ENCODE measurements at regions not wholly inside any gene's neighbourhood (a gene's known extent, or its start where the extent isn't known, plus 50 kb on each side); places are given as distances from the start of the nearest gene placed in this dataset.

GRCh38 chr3:115488409-115488808 lies 134.9 kb upstream of the GAP43 start:
- no peaks in the 10 kb centered on the region for H3K27me3 ChIP-seq (ENCODE audit: control insufficient read depth, insufficient read depth, low read length)
- TF ChIP-seq EZH2 (IDR thresholded peaks at IDR 0.05; ENCODE audit: low read length, missing control alignments): no peak
- TF ChIP-seq, protein P1, sequence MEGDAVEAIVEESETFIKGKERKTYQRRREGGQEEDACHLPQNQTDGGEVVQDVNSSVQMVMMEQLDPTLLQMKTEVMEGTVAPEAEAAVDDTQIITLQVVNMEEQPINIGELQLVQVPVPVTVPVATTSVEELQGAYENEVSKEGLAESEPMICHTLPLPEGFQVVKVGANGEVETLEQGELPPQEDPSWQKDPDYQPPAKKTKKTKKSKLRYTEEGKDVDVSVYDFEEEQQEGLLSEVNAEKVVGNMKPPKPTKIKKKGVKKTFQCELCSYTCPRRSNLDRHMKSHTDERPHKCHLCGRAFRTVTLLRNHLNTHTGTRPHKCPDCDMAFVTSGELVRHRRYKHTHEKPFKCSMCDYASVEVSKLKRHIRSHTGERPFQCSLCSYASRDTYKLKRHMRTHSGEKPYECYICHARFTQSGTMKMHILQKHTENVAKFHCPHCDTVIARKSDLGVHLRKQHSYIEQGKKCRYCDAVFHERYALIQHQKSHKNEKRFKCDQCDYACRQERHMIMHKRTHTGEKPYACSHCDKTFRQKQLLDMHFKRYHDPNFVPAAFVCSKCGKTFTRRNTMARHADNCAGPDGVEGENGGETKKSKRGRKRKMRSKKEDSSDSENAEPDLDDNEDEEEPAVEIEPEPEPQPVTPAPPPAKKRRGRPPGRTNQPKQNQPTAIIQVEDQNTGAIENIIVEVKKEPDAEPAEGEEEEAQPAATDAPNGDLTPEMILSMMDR (conservative IDR thresholded peaks at IDR 0.05 in 1 of 2, IDR thresholded peaks at IDR 0.05 in 1 of 2; ENCODE audit: low read depth in 1 of 2, low read length in 2 of 2): no peak
- no peaks in the 10 kb centered on the region for H3K36me3 ChIP-seq (ENCODE audit: control insufficient read depth, insufficient read depth, low read length)
- no peak overlapping the region for H3K9ac ChIP-seq (ENCODE audit: insufficient read depth, low read length)
- H3K27ac ChIP-seq (ENCODE audit: insufficient read depth, low read length): no peak overlapping the region
- H2AFZ ChIP-seq (ENCODE audit: low read length): no peak overlapping the region
- no peaks in the 10 kb centered on the region for H3K9me3 ChIP-seq (ENCODE audit: control insufficient read depth, insufficient read depth, low read depth, low read length)
- H3K4me2 ChIP-seq (ENCODE audit: extremely low read depth, insufficient read depth, low read length): no peak overlapping the region
- H3K4me3 ChIP-seq (replicated peaks in 1 of 4; ENCODE audit: control extremely low read depth in 1 of 4, insufficient read depth in 1 of 4, low read depth in 3 of 4, low read length in 4 of 4): no peak overlapping the region
- H3K4me1 ChIP-seq (ENCODE audit: control insufficient read depth, extremely low read depth, insufficient read depth, low read length): no peaks in the 10 kb centered on the region
- no peak for DNase-seq (ENCODE audit: low read depth in 2 of 2)
- no peaks in the 10 kb centered on the region for H3K79me2 ChIP-seq (ENCODE audit: control insufficient read depth, insufficient read depth, low read length)
- H4K20me1 ChIP-seq (ENCODE audit: control insufficient read depth, extremely low read depth, insufficient read depth, low read length): no peaks in the 10 kb centered on the region

- no peak overlapping the region for H3K27ac ChIP-seq (ENCODE audit: insufficient read depth, low read length)
- DNase-seq (ENCODE audit: low read depth in 2 of 2): no peak
- no peak overlapping the region for H2AFZ ChIP-seq (ENCODE audit: low read length)
- no peaks in the 10 kb centered on the region for H3K4me1 ChIP-seq (ENCODE audit: control insufficient read depth, extremely low read depth, insufficient read depth, low read length)
- no peak overlapping the region for H3K4me3 ChIP-seq (replicated peaks in 1 of 4; ENCODE audit: control extremely low read depth in 1 of 4, insufficient read depth in 1 of 4, low read depth in 3 of 4, low read length in 4 of 4)
- H4K20me1 ChIP-seq (ENCODE audit: control insufficient read depth, extremely low read depth, insufficient read depth, low read length): no peaks in the 10 kb centered on the region
- H3K27me3 ChIP-seq (ENCODE audit: control insufficient read depth, insufficient read depth, low read length): no peaks in the 10 kb centered on the region
- no peak overlapping the region for H3K9ac ChIP-seq (ENCODE audit: insufficient read depth, low read length)
- no peak overlapping the region for H3K4me2 ChIP-seq (ENCODE audit: extremely low read depth, insufficient read depth, low read length)
- TF ChIP-seq, protein P1 (conservative IDR thresholded peaks at IDR 0.05 in 1 of 2, IDR thresholded peaks at IDR 0.05 in 1 of 2; ENCODE audit: low read depth in 1 of 2, low read length in 2 of 2): no peak
- no peak for TF ChIP-seq EZH2 (IDR thresholded peaks at IDR 0.05; ENCODE audit: low read length, missing control alignments)
- no peaks in the 10 kb centered on the region for H3K9me3 ChIP-seq (ENCODE audit: control insufficient read depth, insufficient read depth, low read depth, low read length)
- H3K79me2 ChIP-seq (ENCODE audit: control insufficient read depth, insufficient read depth, low read length): no peaks in the 10 kb centered on the region
- no peaks in the 10 kb centered on the region for H3K36me3 ChIP-seq (ENCODE audit: control insufficient read depth, insufficient read depth, low read length)
Observed at GRCh38 chr3:115494826-115495225, 128.5 kb upstream of the GAP43 start.

DNA sequence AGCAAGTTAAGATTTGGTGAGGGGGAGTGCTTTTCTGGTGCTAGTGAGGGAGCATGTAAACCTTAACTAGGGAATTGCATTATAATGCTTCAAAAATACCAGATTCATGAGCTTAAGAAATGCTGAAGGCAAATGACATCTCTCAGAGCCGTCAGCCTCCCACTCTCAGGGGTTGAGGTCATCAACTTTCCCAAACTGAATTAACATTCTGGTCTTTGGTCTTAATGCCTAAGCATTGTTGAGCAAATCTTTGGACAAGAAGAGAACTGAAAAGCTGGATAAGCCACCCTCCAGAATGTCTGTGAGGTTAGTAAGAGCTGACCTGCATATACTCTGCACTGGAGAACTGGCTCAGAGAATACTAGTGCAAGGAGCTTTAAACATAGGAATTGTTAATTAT lies 124.9 kb upstream of the GAP43 start:
- Histone ChIP-seq H3K79me2 (ENCODE audit: control insufficient read depth, insufficient read depth, low read length) (no peaks in the 10 kb centered on the region), H3K4me1 (ENCODE audit: control insufficient read depth, extremely low read depth, insufficient read depth, low read length) (no peaks in the 10 kb centered on the region), H3K4me3 (replicated peaks in 1 of 4; ENCODE audit: control extremely low read depth in 1 of 4, insufficient read depth in 1 of 4, low read depth in 3 of 4, low read length in 4 of 4) (no peak overlapping the region), H3K9ac (ENCODE audit: insufficient read depth, low read length) (no peak overlapping the region), H3K9me3 (ENCODE audit: control insufficient read depth, insufficient read depth, low read depth, low read length) (no peaks in the 10 kb centered on the region), H4K20me1 (ENCODE audit: control insufficient read depth, extremely low read depth, insufficient read depth, low read length) (no peaks in the 10 kb centered on the region), H3K27ac (ENCODE audit: insufficient read depth, low read length) (no peak overlapping the region), H3K27me3 (ENCODE audit: control insufficient read depth, insufficient read depth, low read length) (peaks cover 3% of the 10 kb centered on the region), H2AFZ (ENCODE audit: low read length) (no peak overlapping the region), H3K4me2 (ENCODE audit: extremely low read depth, insufficient read depth, low read length) (no peak overlapping the region), H3K36me3 (ENCODE audit: control insufficient read depth, insufficient read depth, low read length) (no peaks in the 10 kb centered on the region)
- DNase-seq (ENCODE audit: low read depth in 2 of 2): no peak
- no peak for TF ChIP-seq EZH2 (IDR thresholded peaks at IDR 0.05; ENCODE audit: low read length, missing control alignments)
- TF ChIP-seq, protein P1 (conservative IDR thresholded peaks at IDR 0.05 in 1 of 2, IDR thresholded peaks at IDR 0.05 in 1 of 2; ENCODE audit: low read depth in 1 of 2, low read length in 2 of 2): no peak
